ENCODE measurements at regions not wholly inside any gene's neighbourhood (a gene's known extent, or its start where the extent isn't known, plus 50 kb on each side); places are given as distances from the start of the nearest gene placed in this dataset.

DNA sequence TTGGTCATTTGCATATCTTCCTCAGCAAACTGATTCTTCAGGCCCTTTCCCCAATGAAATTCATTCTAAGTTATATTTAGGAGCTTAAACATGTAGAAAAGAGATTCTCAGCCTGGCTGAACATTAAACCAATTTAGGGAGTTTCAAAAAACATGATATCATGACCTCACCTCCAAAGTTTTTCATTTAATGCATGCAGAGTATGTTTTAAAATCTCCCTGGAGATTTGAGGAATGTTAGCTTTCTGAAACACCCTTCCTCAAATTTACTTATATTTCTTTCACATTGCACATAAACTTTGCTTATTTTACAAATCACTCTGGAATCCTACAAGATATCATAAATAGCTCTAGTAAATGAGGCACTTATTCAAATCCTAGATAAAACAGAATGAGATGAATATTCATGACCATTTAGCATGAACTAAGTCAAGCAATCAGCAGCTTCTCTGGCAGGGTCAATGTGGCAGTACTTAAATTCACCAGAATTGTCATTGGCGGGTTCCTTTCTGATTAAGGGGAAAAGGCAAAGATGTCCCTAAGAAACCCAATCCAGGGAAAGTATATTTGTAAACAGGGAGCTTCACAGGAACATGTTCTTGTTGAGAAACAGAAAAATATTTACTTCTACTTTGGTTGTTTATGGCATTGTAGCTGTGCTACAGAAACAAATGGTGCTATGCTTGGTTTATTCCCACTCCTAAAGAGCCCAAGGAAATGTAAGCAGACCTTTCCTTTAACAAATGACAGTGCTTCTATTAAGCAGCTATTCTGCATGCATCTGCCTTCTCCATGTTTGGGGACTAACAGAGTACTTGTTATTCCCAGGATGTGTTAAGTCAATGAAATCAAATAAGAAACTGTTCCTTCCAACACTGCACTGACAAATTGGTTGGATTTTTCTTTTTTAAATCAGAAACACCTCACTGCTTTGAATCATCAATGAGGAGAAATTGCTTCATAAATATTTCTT, 162.3 kb downstream of the C11orf87 start:
- H3K36me3 Mint-ChIP-seq (ENCODE audit: insufficient read depth, unreplicated experiment), result no peaks in the 10 kb centered on the region
- H3K4me1 Mint-ChIP-seq (ENCODE audit: low read depth, unreplicated experiment), result no peaks in the 10 kb centered on the region
- intact Hi-C loops (cut with micrococcal nuclease; ENCODE audit: unreplicated experiment), result no loop called here
- no TSS peak for BruUV-seq (replicated peaks)
- CTCF ChIA-PET, result no interaction called here
- TF ChIP-seq, protein P1, sequence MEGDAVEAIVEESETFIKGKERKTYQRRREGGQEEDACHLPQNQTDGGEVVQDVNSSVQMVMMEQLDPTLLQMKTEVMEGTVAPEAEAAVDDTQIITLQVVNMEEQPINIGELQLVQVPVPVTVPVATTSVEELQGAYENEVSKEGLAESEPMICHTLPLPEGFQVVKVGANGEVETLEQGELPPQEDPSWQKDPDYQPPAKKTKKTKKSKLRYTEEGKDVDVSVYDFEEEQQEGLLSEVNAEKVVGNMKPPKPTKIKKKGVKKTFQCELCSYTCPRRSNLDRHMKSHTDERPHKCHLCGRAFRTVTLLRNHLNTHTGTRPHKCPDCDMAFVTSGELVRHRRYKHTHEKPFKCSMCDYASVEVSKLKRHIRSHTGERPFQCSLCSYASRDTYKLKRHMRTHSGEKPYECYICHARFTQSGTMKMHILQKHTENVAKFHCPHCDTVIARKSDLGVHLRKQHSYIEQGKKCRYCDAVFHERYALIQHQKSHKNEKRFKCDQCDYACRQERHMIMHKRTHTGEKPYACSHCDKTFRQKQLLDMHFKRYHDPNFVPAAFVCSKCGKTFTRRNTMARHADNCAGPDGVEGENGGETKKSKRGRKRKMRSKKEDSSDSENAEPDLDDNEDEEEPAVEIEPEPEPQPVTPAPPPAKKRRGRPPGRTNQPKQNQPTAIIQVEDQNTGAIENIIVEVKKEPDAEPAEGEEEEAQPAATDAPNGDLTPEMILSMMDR (IDR thresholded peaks at IDR 0.05; ENCODE audit: unreplicated experiment), result no peak
- H3K27ac Mint-ChIP-seq (ENCODE audit: unreplicated experiment), result no peak overlapping the region
- no peaks in the 10 kb centered on the region for H3K9me3 Mint-ChIP-seq (ENCODE audit: low read depth, unreplicated experiment)
- peaks cover 10% of the 10 kb centered on the region for H3K27me3 Mint-ChIP-seq (ENCODE audit: unreplicated experiment)
- no peak for DNase-seq
- H3K4me3 Mint-ChIP-seq (ENCODE audit: low read depth, unreplicated experiment), result no peak overlapping the region

DNA sequence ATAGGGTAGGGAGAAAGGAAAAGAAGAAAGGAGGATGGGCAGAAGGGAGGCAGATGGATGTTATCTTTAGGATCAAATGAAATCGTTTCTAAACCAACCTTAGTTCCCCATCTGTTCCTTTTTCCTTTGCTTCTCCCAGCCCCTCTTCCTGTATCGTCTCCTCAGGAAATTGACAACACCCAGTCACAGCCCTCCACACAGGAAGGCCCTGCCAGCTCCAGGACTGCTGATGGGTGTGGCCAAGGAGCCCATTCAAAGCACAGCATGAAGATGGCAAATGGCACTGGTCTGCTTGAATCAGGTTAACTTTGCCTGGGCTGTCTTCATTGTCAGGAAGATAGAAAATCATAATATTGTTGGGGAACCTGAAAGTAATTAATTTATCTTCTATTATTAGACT, 164.8 kb downstream of the C11orf87 start:
- H3K36me3 Mint-ChIP-seq (ENCODE audit: insufficient read depth, unreplicated experiment), result no peaks in the 10 kb centered on the region
- peaks cover 30% of the 10 kb centered on the region for H3K27me3 Mint-ChIP-seq (ENCODE audit: unreplicated experiment)
- H3K4me3 Mint-ChIP-seq (ENCODE audit: low read depth, unreplicated experiment), result no peak overlapping the region
- no peaks in the 10 kb centered on the region for H3K4me1 Mint-ChIP-seq (ENCODE audit: low read depth, unreplicated experiment)
- DNase-seq, result no peak
- BruUV-seq (replicated peaks), result no TSS peak
- CTCF ChIA-PET, result no interaction called here
- intact Hi-C loops (cut with micrococcal nuclease; ENCODE audit: unreplicated experiment), result no loop called here
- H3K9me3 Mint-ChIP-seq (ENCODE audit: low read depth, unreplicated experiment), result no peaks in the 10 kb centered on the region
- no peak overlapping the region for H3K27ac Mint-ChIP-seq (ENCODE audit: unreplicated experiment)
- TF ChIP-seq, protein P1 (IDR thresholded peaks at IDR 0.05; ENCODE audit: unreplicated experiment), result no peak

DNA sequence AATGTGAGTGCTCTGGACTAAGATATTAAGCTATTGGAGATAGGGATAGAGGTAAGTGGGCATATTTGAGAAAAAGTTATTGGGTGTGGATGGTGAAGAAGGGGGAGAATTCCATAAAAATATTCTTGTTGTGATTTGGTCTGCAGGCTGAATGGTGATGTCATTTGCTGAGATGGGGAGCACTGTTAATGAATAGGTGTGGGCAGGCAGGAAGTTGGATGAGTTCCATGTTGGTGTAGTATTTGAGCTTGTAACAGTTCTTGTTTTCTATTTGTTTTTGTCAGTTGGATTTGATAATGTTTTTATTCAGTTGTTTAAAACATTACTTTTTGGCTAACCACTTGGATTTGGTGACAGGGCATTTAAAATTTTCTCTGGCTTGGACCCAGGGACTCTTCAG, 168.8 kb downstream of the C11orf87 start:
- Mint-ChIP-seq H3K27ac (ENCODE audit: unreplicated experiment) (no peak overlapping the region), H3K27me3 (ENCODE audit: unreplicated experiment) (peaks cover 39% of the 10 kb centered on the region), H3K4me3 (ENCODE audit: low read depth, unreplicated experiment) (no peak overlapping the region), H3K4me1 (ENCODE audit: low read depth, unreplicated experiment) (no peaks in the 10 kb centered on the region), H3K9me3 (ENCODE audit: low read depth, unreplicated experiment) (no peaks in the 10 kb centered on the region), H3K36me3 (ENCODE audit: insufficient read depth, unreplicated experiment) (no peaks in the 10 kb centered on the region)
- no peak for DNase-seq
- no TSS peak for BruUV-seq (replicated peaks)
- CTCF ChIA-PET, result no interaction called here
- intact Hi-C loops (cut with micrococcal nuclease; ENCODE audit: unreplicated experiment), result no loop called here
- TF ChIP-seq, protein P1 (IDR thresholded peaks at IDR 0.05; ENCODE audit: unreplicated experiment), result no peak

DNA sequence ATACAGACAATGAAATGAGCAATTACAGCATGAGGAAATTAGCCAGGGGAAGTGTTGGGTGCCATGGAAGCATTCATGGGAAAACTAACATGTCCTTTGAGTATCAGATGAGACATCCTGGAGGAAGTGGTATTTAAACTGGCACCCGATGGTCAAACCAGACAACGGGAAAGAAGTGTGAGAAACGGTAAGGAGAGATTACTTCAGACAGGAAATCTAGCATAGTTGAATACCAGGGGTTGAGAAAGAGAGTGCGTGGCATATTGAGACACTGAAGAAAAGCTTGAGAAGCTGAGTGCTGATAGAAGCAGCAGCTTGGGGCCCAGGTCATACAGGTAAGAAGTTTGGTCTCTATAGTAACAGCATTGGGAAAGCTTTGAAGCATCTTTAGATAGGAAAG, 175.3 kb downstream of the C11orf87 start:
- CTCF ChIA-PET, result no interaction called here
- no peaks in the 10 kb centered on the region for H3K36me3 Mint-ChIP-seq (ENCODE audit: insufficient read depth, unreplicated experiment)
- BruUV-seq (replicated peaks), result no TSS peak
- H3K27me3 Mint-ChIP-seq (ENCODE audit: unreplicated experiment), result peaks cover 21% of the 10 kb centered on the region
- TF ChIP-seq, protein P1 (IDR thresholded peaks at IDR 0.05; ENCODE audit: unreplicated experiment), result no peak
- no peaks in the 10 kb centered on the region for H3K9me3 Mint-ChIP-seq (ENCODE audit: low read depth, unreplicated experiment)
- intact Hi-C loops (cut with micrococcal nuclease; ENCODE audit: unreplicated experiment), result no loop called here
- H3K4me3 Mint-ChIP-seq (ENCODE audit: low read depth, unreplicated experiment), result no peak overlapping the region
- H3K27ac Mint-ChIP-seq (ENCODE audit: unreplicated experiment), result no peak overlapping the region
- H3K4me1 Mint-ChIP-seq (ENCODE audit: low read depth, unreplicated experiment), result no peaks in the 10 kb centered on the region
- DNase-seq, result no peak

Data from Calu3 (cell line).